HG02642 (cell line): ENCODE measurements at regions not wholly inside any gene's neighbourhood (a gene's known extent, or its start where the extent isn't known, plus 50 kb on each side); places are given as distances from the start of the nearest gene placed in this dataset.
"Not testable (repeated sequence)": the region's sequence is repeated elsewhere in the genome, so short reads cannot be mapped to it uniquely, and the experiment has no call there.

Source experiments
- ATAC-seq: cut with Tn5 transposase; IDR thresholded peaks from one replicate; pipeline ENCODE4 v1.9.1; 2021; ENCODE audit warnings: mild to moderate bottlenecking; ENCODE audit not compliant: unreplicated experiment, poor library complexity

GRCh38 chr15:69552057-69552815 lies 99.6 kb downstream of the RPLP1 start:
- no peak for ATAC-seq

- no peak for ATAC-seq
These were observed 101.1 kb downstream of the RPLP1 start for GRCh38 chr15:69553686-69554085.

GRCh38 chr15:69554279-69554961 lies 101.8 kb downstream of the RPLP1 start:
- no peak for ATAC-seq

- no peak for ATAC-seq
These were observed 102.5 kb downstream of the RPLP1 start for GRCh38 chr15:69555080-69555479.

- no peak for ATAC-seq
These were observed 103.7 kb downstream of the RPLP1 start for GRCh38 chr15:69556344-69556743.

- ATAC-seq: no peak
These were observed 104.5 kb downstream of the RPLP1 start for GRCh38 chr15:69557020-69557706.

- ATAC-seq: no peak
These were observed 105.2 kb downstream of the RPLP1 start for GRCh38 chr15:69557707-69558409.

GRCh38 chr15:69559440-69560190 lies 107.0 kb downstream of the RPLP1 start:
- no peak for ATAC-seq

- ATAC-seq: no peak
These were observed 108.6 kb downstream of the RPLP1 start for GRCh38 chr15:69561071-69561784.

- no peak for ATAC-seq
These were observed 109.5 kb downstream of the RPLP1 start for GRCh38 chr15:69562116-69562515.

GRCh38 chr15:69562564-69562963 lies 109.9 kb downstream of the RPLP1 start:
- no peak for ATAC-seq

- no peak for ATAC-seq
These were observed 112.5 kb downstream of the RPLP1 start for GRCh38 chr15:69565066-69565655.

GRCh38 chr15:69567238-69567760 lies 114.7 kb downstream of the RPLP1 start:
- ATAC-seq: not testable (repeated sequence)

GRCh38 chr15:69568173-69569009 lies 115.8 kb downstream of the RPLP1 start:
- ATAC-seq: no peak

GRCh38 chr15:69570454-69570853 lies 117.8 kb downstream of the RPLP1 start:
- no peak for ATAC-seq

- no peak for ATAC-seq
These were observed 118.4 kb downstream of the RPLP1 start for GRCh38 chr15:69570997-69571396.

GRCh38 chr15:69573278-69573677 lies 120.7 kb downstream of the RPLP1 start:
- not testable (repeated sequence) for ATAC-seq
